Panc1 (cell line): ENCODE measurements at regions not wholly inside any gene's neighbourhood (a gene's known extent, or its start where the extent isn't known, plus 50 kb on each side); places are given as distances from the start of the nearest gene placed in this dataset.
"Not testable (repeated sequence)": the region's sequence is repeated elsewhere in the genome, so short reads cannot be mapped to it uniquely, and the experiment has no call there.

Experiments used
- ATAC-seq: fragments of 200-7000 bp; cut with Tn5 transposase; 2 replicates; pipeline ENCODE4 v1.9.1; 2020; ENCODE audit warnings: mild to moderate bottlenecking, moderate library complexity
- BruUV-seq: library from RNA; stranded (reverse); fragments of 400-500 nt; replicated peaks from 2 replicates; lab custom pipeline; 2021; lab: Mats Ljungman, UMichigan
- CTCF ChIA-PET: fragments of 300-600 bp; sonication (Branson Sonifier 250); formaldehyde crosslinking; loops from one replicate; lab custom pipeline; 2022; ENCODE audit warnings: antibody characterized with exemption; lab: Charles Lee
- POLR2A ChIA-PET: fragments of 300-600 bp; sonication (Branson Sonifier 250); formaldehyde crosslinking; loops from one replicate; lab custom pipeline; 2022; ENCODE audit warnings: antibody characterized with exemption; lab: Charles Lee
- DNase-seq: peaks from one replicate; pipeline ENCODE4 v3.0.0-alpha.2; 2010; ENCODE audit warnings: low read depth, low spot score
- H3K27ac ChIP-seq: 2 replicates; pipeline ENCODE4 v1.5.1; 2011; ENCODE audit warnings: mild to moderate bottlenecking, low read length, inconsistent platforms
- H3K27me3 ChIP-seq: fragments of 200-500 bp; sonication (Bioruptor generic); 2 replicates; pipeline ENCODE4 v1.6.0; 2014; ENCODE audit warnings: low read length, inconsistent platforms; ENCODE audit not compliant: control insufficient read depth, insufficient read depth
- H3K36me3 ChIP-seq: fragments of 200-500 bp; sonication (Bioruptor generic); 2 replicates; pipeline ENCODE4 v1.5.1; 2014; ENCODE audit warnings: inconsistent platforms, mild to moderate bottlenecking, low read length, moderate library complexity; ENCODE audit not compliant: control insufficient read depth, insufficient read depth
- H3K4me1 ChIP-seq: 2 replicates; pipeline ENCODE4 v1.5.1; 2011; ENCODE audit warnings: inconsistent platforms, mild to moderate bottlenecking, low read length, moderate library complexity; ENCODE audit not compliant: control insufficient read depth, insufficient read depth
- H3K4me3 ChIP-seq, 2 experiments: 2 replicates each; pipeline ENCODE4 v1.5.1; 2011 to 2012; ENCODE audit warnings: low read depth in 2 of 2, low read length in 2 of 2, mild to moderate bottlenecking in 2 of 2, inconsistent platforms in 1 of 2, moderate library complexity in 1 of 2
- H3K9me3 ChIP-seq: fragments of 200-500 bp; sonication (Bioruptor generic); 2 replicates; pipeline ENCODE4 v1.5.1; 2014; ENCODE audit warnings: low read depth, mild to moderate bottlenecking, inconsistent platforms, low read length, moderate library complexity; ENCODE audit not compliant: control insufficient read depth, insufficient read depth
- POLR2AphosphoS5 ChIP-seq: IDR thresholded peaks from 2 replicates; pipeline ENCODE4 v1.6.1; 2012; ENCODE audit warnings: mild to moderate bottlenecking, low read depth, low read length, moderate library complexity
- SIN3A ChIP-seq: IDR thresholded peaks from 2 replicates; pipeline ENCODE4 v1.6.1; 2012; ENCODE audit warnings: low read depth, mild to moderate bottlenecking, low read length, moderate library complexity, borderline replicate concordance; ENCODE audit not compliant: insufficient read depth
- TCF7L2 ChIP-seq: IDR thresholded peaks from 2 replicates; pipeline ENCODE4 v1.6.1; 2011; ENCODE audit warnings: mild to moderate bottlenecking, low read depth, low read length, inconsistent platforms
- in situ Hi-C: cut with HindIII; loops from 2 replicates; pipeline ENCODE4 v1.10.0; 2016; ENCODE audit warnings: low sequenced_read_pairs, low pct_unique_long_range_greater_than_20kb
- intact Hi-C: fragments of 100-400 bp; cut with micrococcal nuclease; formaldehyde crosslinking; loops from one replicate; pipeline ENCODE4 v1.10.0; 2022; ENCODE audit not compliant: unreplicated experiment
- TF ChIP-seq, protein P1 (sequence below): fragments of 450-650 bp; IDR thresholded peaks from 2 replicates; pipeline ENCODE4 v1.5.1; 2017; ENCODE audit warnings: mild to moderate bottlenecking
- TF ChIP-seq, protein P2 (sequence below), 2 experiments: IDR thresholded peaks; 2 replicates each; pipeline ENCODE4 v1.6.1; 2011 to 2012; ENCODE audit warnings: low read depth in 2 of 2, control low read depth in 1 of 2, low read length in 1 of 2, mild to moderate bottlenecking in 1 of 2, moderate library complexity in 1 of 2; ENCODE audit not compliant: insufficient read depth in 1 of 2

- no peak for TF ChIP-seq TCF7L2
- ChIA-PET CTCF (no interaction called here), POLR2A (no interaction called here)
- Histone ChIP-seq H3K36me3 (no peaks in the 10 kb centered on the region), H3K27ac (no peak overlapping the region), H3K27me3 (0 out of 2 replicates have a peak, but pooled peaks cover 2% of the 10 kb centered on the region), H3K4me1 (no peaks in the 10 kb centered on the region), H3K4me3 (no peak overlapping the region), H3K9me3 (no peaks in the 10 kb centered on the region)
- DNase-seq (no peak), ATAC-seq (no peak)
- intact Hi-C loops (no loop called here), in situ Hi-C loops (no loop called here)
- no TSS peak for BruUV-seq
Observed at GRCh38 chr16:5751216-5751615, 653.6 kb upstream of the EEF2KMT start.

DNA sequence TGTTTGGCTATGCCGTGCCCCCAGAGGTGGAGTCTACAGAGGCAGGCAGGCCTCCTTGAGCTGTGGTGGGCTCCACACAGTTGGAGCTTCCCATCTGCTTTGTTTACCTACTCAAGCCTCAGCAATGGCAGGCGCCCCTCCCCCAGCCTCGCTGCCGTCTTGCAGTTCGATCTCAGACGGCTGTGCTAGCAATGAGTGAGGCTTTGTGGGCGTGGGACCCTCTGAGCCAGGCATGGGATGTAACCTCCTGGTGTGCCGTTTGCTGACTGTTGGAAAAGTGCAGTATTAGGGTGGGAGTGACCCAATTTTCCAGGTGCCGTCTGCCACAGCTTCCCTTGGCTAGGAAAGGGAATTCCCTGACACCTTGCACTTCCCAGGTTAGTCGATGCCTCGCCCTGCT lies 652.8 kb upstream of the EEF2KMT start:
- H3K4me1 ChIP-seq, CTCF ChIA-PET, in situ Hi-C loops, DNase-seq, H3K27ac ChIP-seq, intact Hi-C loops, ATAC-seq, H3K9me3 ChIP-seq, BruUV-seq, H3K36me3 ChIP-seq, POLR2A ChIA-PET, H3K4me3 ChIP-seq, H3K27me3 ChIP-seq: not testable (repeated sequence)

DNA sequence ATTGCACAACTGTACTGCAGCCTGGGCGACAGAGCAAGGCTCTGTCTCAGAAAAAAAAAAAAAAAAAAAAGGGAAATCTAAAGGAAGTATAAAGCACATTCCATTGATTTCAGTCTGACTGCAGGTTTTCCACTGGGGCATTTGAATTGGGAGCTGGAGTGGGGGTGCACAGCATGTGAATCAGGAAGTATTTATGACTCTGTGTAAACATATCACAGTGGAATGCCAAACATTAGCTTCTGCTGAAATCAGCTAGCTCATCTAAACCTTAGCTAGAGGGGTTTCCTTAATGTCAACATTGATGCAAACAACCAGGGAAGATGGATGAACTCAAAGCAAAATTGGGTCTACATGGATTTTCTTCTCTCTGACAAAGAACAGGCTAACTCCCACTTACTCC lies 641.0 kb upstream of the EEF2KMT start:
- TF ChIP-seq POLR2AphosphoS5: no peak
- TF ChIP-seq, protein P1, sequence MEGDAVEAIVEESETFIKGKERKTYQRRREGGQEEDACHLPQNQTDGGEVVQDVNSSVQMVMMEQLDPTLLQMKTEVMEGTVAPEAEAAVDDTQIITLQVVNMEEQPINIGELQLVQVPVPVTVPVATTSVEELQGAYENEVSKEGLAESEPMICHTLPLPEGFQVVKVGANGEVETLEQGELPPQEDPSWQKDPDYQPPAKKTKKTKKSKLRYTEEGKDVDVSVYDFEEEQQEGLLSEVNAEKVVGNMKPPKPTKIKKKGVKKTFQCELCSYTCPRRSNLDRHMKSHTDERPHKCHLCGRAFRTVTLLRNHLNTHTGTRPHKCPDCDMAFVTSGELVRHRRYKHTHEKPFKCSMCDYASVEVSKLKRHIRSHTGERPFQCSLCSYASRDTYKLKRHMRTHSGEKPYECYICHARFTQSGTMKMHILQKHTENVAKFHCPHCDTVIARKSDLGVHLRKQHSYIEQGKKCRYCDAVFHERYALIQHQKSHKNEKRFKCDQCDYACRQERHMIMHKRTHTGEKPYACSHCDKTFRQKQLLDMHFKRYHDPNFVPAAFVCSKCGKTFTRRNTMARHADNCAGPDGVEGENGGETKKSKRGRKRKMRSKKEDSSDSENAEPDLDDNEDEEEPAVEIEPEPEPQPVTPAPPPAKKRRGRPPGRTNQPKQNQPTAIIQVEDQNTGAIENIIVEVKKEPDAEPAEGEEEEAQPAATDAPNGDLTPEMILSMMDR: no peak
- TF ChIP-seq TCF7L2: no peak
- TF ChIP-seq SIN3A: no peak
- TF ChIP-seq, protein P2, sequence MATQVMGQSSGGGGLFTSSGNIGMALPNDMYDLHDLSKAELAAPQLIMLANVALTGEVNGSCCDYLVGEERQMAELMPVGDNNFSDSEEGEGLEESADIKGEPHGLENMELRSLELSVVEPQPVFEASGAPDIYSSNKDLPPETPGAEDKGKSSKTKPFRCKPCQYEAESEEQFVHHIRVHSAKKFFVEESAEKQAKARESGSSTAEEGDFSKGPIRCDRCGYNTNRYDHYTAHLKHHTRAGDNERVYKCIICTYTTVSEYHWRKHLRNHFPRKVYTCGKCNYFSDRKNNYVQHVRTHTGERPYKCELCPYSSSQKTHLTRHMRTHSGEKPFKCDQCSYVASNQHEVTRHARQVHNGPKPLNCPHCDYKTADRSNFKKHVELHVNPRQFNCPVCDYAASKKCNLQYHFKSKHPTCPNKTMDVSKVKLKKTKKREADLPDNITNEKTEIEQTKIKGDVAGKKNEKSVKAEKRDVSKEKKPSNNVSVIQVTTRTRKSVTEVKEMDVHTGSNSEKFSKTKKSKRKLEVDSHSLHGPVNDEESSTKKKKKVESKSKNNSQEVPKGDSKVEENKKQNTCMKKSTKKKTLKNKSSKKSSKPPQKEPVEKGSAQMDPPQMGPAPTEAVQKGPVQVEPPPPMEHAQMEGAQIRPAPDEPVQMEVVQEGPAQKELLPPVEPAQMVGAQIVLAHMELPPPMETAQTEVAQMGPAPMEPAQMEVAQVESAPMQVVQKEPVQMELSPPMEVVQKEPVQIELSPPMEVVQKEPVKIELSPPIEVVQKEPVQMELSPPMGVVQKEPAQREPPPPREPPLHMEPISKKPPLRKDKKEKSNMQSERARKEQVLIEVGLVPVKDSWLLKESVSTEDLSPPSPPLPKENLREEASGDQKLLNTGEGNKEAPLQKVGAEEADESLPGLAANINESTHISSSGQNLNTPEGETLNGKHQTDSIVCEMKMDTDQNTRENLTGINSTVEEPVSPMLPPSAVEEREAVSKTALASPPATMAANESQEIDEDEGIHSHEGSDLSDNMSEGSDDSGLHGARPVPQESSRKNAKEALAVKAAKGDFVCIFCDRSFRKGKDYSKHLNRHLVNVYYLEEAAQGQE (IDR thresholded peaks at IDR 0.05; ENCODE audit: insufficient read depth in 1 of 2, low read depth in 2 of 2, low read length in 1 of 2): no peak
- Histone ChIP-seq H3K36me3 (no peaks in the 10 kb centered on the region), H3K27me3 (no peaks in the 10 kb centered on the region), H3K4me1 (no peaks in the 10 kb centered on the region), H3K4me3 (no peak overlapping the region), H3K9me3 (no peaks in the 10 kb centered on the region; the same call in 1 of the 2 replicates), H3K27ac (no peak overlapping the region)
- BruUV-seq: no TSS peak
- DNase-seq: no peak
- in situ Hi-C loops: no loop called here
- ATAC-seq: no peak
- intact Hi-C loops: no loop called here
- CTCF ChIA-PET: no interaction called here
- POLR2A ChIA-PET: no interaction called here
